GM21737 (cell line): ENCODE measurements at regions not wholly inside any gene's neighbourhood (a gene's known extent, or its start where the extent isn't known, plus 50 kb on each side); places are given as distances from the start of the nearest gene placed in this dataset.
A peak's percentile ranks its signal among the peaks of the same experiment; 100 is the strongest.
"Not testable (repeated sequence)": the region's sequence is repeated elsewhere in the genome, so short reads cannot be mapped to it uniquely, and the experiment has no call there.

Experiments used
- ATAC-seq: cut with Tn5 transposase; IDR thresholded peaks from one replicate; pipeline ENCODE4 v1.9.1; 2021; ENCODE audit warnings: mild to moderate bottlenecking, moderate library complexity; ENCODE audit not compliant: unreplicated experiment

DNA sequence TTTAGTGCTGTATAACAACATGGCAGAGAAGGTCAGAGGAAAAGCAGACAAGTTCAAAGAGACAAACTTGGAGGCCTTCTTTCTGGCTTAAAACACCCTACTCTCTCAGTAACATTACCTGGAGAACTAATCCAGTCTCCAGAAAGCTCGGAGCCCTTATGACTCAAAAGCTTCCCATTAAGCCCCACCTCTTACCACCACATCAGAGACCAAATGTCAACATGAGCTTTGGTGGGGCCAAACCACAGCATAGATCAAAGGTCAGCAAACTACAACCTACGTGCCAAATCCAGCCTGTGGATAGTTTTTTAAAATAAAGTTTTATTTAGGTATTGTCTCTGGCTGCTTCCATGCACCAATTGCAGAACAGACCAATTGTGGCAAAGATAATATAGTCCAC is 589.9 kb downstream of the DNAH5 start:
- no peak for ATAC-seq

DNA sequence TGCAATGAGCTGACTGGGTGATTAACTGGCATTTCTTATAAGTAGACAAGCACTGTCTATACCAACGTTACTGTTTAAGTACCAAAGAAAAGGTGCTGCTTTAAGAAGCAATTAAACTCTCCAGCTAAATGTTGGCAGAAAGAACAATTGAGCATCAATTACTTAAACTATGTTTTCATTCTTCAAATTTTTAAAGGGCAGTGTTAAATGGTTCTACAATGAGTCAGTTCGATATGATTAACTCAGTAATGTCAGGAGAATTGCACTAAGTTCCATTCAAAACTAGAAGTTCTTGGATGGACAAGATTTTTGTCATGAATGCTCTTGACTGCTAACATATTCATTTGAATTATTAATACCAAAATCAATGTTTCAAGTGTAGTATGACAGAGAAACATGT is 593.7 kb downstream of the DNAH5 start:
- no peak for ATAC-seq

DNA sequence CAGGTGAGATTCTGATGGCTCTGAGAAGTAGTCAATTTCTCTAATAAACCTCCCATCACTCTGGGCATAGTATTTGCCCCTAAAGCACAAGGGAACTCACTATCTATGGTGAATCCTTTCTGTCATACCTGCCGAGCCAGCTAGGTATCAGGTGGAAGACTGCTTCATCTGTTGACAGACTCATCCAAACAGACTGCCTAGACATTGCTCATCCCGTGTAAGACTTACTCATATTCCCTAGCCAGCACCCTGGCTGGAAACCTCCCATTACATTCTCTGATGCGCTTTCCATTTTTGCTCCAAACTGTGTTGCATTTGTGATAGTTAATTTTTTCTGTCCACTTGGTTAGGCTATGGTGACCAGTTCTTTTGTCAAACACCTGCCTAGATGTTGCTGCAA is 595.9 kb downstream of the DNAH5 start:
- no peak for ATAC-seq

DNA sequence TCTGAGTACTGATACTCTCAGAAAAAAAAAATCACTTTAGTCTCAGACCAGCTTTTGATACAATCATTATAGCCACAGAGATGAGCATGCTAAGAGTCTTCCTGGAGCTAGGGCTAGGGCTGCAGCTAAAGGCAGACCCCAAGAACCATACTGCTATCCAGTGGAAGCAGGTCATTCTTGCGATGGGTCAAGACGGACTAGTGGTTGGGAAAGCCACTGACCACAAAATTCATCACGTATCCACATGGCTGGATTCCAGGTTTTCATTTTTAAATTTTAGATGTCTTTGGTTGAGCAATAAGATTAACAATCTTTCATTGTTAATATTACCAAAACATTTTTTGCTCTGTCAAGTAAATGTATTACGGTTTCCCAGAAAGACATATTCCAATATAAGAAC is 598.1 kb downstream of the DNAH5 start:
- no peak for ATAC-seq

DNA sequence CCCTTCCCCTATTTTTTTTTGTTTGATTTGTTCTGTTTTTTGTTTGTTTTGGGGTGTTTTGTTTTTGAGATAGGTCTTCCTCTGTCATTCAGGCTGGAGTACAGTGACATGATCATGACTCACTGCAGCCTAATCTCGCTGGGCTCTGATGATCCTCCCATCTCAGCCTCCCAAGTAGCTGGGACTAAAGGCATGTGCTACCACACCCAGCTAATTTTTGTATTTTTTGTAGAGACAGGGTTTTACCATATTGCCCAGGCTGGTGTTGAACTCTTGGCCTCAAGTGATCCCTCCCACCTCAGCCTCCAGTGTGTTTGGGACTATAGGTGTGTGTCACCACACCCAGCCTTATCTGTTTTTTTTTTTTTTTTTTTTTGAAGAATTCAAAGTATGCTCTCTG is 605.4 kb downstream of the DNAH5 start:
- ATAC-seq: no peak

DNA sequence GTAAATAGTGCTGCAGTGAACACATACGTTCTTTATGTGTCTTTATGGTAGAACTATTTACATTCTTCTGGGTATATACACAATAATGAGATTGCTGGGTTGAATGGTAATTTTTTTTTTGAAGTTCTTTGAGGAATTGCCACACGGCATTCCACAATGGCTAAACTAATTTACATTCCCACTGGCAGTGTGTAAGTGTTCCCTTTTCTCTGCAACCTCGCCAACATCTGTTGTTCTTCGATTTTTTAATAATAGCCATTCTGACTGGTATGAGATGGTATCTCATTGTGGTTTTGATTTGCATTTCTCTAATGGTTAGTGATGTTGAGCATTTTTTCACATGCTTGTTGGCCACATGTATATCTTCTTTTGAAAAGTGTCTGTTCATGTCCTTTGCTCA is 609.5 kb downstream of the DNAH5 start:
- not testable (repeated sequence) for ATAC-seq

DNA sequence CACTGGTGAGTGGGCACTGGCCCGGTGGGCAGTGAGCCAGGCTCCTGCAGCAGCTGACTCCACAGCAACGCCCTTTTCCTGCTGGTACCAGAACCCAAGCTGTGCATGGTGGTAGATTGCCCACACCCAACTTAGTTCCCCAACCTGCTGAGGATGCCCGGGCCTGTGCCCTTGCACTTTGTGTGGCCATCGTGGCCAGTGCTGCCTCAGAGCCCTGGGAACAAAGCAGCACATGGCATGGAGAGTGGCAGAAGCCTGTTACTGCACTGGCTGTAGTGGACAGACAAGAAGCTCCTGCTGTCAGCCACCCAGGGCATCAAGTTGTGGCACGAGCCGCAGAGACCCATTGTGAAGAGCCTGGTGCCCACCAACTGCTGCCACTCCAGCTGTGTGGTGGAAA is 612.9 kb downstream of the DNAH5 start:
- no peak for ATAC-seq

DNA sequence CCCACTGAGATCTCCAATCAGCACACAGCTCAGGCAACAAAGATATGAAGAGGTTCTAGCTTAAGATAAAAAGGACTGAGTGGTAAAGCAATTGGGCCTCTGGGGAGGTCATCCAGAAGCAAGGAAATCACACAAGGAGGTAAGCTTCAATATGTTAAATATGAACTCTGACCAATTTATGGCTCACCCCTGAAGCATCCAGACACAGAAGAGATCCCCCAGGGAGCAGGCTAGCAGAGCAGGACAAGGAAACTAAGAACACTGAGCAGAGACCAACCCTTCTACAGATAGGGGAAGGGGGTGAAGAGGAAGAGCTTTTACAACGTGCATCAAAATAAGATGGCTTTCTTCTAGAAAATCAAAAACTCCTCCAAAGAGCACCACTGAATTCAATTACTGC is 616.2 kb downstream of the DNAH5 start:
- ATAC-seq: no peak

DNA sequence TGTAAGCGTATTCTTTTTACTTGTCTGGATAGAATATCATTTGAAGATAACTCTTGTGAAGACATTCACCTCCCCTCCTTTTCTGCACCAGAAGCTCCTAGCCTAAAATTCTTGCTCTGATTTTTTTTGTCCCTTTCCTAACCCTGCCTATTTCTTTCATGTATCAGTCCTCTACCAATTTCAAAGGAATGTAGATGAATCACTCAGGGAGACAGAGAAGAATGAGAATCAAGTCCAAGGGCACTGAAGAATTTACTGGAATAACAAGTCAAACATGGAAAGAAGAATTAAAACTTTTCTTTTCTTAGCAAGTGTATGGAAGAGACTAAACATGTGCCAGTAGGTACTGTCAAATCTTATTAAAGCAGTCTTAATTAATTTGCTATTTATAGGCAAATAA is 618.7 kb downstream of the DNAH5 start:
- ATAC-seq: no peak

DNA sequence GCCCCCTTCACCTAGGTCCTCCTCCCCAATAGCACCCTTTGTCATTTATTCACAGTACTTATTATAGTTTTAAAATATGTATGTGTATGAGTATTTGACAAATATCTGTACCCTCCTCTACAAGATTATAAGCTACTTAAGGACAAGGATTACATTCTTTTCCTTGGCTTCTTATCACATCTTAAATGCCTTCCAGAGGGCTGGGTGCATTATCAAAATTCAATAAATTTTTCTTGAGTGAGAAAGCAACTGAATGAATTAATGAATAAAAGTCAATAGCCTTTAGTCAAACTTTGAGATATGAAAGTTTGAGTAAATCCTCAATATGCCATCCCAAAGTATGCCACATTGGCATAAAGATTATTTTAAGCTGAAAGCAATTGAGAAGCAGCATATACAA is 621.7 kb downstream of the DNAH5 start:
- no peak for ATAC-seq

DNA sequence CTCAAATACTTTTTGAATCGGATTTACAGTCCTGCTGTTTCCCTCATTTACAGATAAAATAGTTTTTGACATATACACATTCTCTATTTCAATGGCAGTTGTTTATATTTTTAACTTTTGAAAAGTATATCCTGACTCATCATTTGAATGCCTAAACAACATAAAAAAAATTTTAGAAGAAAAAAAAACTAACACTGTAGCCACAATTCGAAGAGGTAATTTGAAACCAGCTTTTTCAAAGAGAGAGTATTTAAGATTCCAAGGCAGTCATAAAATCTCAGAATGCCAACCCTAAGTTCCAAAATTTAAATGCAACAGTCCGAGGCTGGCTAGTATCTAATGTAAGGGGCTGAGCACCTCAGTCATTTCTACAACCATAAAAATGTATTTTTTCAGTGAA is 626.8 kb downstream of the DNAH5 start:
- ATAC-seq: no peak

DNA sequence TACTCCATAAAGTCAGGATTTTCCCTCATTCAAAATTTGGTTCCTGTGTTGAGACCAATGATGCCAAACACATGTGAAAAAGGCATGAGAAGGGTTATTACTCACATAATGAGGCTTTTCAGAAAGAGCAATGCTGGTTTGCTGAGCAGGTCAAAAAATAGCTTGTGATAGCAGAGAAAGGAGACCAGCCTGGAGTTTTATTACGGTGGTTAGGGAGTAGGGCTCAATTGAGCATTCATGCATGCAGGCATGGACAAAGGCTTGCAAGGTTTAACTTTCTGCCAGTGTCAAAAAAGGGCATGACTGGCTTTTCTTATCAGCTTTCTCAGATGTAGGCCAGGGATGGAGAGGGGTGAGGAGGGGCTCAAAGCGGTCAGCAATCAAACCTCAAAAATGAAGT is 628.3 kb downstream of the DNAH5 start:
- no peak for ATAC-seq

DNA sequence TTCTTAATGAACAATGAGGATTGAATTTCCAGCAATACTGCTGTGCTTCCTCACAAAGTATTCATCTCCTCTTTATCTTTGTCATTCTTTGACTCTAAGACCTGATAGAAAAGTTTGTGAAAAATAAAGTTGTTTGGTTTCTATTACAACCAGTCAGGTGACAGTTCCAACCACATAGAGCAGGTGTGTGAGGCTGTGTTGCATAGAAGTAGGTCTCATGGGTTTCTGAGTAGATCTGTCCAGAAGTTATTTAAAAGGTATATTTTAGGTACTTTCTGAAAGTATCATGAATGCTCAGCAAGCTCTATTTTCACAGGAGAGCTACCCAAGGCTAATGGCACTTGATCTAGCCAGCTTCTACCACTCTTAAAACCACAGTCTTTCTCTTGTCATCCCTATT is 637.0 kb downstream of the DNAH5 start:
- no peak for ATAC-seq

DNA sequence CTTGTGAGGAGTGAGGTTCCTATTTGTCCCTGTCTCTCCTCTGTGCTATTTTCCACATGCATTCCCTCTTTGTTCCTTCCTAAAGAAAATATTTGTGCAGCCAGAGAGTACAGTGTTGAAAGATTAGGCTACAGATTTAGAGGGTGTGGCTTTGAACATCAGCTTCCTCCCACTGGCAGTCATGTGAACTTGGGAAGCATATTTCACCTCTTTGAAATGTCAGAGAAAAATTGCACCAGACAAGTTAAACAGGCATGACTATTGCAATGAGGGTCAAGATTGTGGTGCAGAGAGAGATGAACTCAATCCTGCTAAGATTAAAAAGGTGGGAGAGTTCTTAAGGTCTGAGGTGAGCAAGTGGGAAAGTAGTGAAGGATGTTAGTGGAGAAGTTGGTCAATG is 641.0 kb downstream of the DNAH5 start:
- ATAC-seq: no peak

DNA sequence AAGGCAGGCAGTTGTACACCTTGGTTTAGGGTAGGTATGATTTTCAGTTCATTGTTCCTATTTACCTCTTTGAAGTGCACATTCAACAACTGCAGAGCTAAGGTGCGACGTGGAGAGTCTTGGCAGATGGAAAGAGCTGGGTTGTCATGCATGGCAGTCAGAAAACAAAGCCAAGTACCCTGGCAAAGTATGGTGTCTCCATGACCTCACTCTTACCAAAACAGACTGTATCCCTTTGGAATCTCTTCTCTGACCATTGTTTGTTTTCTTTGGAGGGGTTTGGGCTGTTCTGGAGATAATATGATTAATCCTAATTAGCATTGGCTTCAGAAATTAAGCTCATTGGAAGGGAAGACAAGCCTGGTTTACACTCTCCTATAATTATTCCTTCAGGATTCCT is 665.7 kb downstream of the DNAH5 start:
- ATAC-seq: no peak

DNA sequence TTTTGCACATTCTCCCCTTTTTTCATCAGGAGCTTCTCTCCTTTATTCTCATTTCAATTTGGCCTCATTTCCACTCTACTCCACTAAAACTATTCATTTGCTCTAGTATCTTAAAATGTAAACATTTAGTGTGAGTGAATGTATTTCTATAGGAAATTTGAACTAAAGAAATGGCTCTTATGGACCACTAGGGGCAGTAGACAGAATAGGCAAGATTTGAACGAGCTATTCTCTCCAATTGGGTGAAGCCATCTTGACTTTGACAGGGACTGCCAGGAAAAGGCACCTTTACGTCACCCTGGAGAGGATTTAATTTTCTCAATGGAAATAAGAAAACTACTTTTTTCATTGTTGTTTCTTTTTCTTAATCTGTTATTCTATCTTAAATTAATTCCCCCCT is 666.3 kb downstream of the DNAH5 start:
- ATAC-seq: no peak

DNA sequence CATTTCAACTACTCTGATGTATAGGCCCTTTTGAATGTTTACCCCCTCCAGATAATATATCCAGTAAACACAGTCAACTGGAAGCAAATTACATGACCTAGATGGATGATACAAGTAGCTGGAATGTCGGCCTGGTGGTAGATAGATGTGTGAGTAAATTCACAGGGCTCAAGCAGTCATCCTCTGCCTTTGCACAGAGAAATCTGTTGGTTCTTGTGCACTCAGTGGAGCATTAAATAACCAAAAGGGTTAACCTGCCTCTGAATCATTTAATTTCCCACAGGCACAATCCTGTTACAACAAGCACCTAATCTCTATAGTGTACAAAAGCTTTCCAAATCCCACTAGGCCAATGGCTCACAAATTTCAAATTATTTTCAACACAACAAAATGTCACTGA is 668.3 kb downstream of the DNAH5 start:
- no peak for ATAC-seq

DNA sequence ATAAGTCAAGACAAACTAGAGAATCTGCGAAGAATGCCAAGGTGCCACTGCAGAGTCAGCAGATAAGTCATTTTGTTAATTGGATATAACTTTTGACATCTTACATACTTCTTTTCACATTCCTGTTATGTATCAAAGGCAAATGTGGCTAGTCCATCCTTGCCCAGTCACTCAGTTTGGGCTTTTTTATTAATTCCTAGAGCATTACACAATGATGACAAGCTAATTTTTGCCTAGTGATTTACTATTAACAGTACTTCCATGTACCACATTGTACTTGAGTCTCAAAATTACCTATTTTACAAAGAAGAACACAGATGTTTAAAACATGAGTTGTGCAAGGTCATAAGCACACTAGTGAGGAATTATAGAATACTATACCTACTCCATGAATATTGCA is 680.8 kb downstream of the DNAH5 start:
- ATAC-seq: no peak

DNA sequence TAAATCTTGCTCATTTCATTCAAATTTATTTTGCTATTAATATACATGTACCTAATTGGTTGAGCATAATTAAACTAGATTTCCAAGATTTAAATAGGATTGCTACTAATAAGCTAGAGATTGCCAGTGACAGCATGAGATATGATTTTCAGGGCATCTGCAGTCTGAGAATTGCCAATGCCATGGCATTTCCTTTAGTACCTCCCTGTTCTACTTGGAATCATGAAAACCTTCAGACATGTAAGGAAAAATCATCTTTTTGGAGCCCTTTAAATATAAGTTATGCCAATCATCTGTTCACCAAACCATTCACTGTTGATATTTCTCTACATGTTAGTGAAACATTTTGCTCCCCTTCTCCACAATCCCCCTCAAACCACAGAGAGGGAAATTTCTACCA is 691.4 kb downstream of the DNAH5 start:
- no peak for ATAC-seq

DNA sequence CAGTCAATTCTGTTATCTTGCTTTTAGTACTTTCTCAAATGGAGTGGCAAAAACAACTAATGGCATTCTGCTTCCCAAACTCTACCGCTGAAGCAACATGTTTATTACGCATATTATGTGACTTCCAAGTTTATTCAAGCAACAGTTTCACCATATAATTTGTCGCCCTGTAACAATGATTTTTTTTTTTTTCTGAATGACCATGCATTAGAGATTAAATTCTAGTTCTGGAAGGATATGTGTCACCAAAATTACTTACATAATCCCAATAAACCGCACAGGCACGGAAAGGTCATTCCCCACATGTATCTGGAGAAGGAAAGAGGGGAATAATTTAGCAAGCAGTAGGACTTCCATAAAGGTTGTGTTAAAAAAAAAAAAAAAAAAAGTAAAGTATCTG is 691.8 kb downstream of the DNAH5 start:
- ATAC-seq: no peak

DNA sequence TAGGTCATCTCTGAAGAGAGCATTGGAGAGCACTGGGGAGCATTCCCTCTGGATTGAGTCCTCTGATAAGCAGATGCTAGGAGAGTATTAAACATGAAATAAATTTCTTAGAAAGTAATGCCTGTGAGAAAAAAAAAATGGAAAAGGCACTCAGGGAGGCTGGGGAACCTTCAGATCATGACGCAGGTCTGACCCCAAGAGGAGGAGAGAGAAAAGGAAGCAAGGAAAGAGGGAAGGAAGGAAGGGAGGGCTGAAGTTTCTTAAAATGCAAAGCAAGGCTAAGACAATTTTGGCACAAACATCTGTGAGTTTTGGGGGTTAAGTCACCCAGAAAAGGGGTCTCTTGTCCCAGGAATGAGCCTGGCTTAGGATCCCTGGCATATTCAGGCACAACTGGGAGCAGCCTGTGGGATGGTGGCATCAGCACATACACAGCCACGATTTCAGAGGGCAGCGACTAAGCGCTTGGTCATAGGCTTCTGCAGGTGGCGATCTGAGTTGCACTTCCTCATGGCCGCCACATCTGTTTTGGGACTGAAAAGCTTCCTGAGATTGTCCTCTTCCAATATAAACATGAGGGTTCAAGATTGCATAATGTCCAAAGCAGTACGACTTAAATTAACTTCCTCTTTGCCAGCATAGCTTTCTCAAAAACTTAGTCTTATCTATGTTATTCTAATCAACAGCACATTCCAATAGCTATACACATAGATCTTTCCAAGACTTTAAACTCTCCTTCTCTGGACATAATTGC is 692.7 kb downstream of the DNAH5 start:
- no peak for ATAC-seq

DNA sequence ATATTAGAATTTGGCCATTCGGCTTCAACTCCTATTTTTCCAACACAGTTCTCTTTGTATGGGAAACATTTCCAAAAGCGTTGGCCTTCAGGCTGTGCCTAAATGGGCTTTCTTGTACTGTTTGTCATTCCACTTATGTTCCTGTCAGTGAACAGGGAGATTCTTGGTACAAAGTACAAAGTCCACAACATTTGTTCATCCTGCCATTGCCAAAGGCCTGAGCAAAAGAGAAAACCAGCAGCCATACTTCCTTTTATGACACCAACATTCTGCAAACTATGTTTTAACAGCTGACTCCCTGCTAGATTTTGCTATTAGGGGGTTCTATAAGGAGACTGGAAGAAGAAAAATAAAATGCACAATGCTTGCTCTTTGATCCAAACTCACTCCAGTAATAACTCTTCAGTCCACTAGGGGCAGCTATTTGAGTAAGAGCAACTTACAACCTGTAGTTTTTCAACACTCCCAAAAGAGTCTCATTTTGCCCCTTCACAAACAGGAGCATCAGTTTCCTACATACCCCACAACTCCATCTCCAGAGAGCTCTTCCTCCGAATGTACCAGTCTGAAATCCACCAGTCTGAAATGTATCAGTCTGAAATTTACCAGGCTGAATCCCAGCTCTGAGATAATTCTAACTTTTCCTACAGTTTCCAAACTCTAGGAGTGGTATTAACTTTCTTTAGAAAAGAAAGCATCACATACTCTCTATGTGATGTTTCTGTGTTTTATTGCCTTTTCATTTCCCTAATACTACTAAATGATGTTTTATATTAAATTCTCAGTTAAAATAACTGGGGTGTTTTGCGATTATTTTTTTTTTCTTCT is 693.8 kb downstream of the DNAH5 start:
- peak; percentile 74 for ATAC-seq

DNA sequence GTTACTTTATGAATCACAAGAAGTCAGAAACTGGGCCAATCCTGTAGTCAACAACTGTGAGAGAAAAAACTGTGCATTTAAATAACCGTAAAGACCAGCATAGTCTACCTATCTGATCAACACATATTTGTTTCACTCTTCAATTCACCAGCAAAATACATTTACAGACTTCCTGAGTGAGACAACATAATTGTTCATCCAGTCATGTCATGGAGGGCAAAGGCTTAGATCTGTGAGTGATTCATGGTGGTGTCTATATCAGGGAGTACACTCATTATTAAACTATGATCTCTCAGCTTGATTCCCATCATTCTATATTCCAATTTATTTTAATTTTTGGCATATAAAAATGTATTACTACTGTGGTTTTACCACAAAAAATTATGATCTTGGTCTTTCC is 694.6 kb downstream of the DNAH5 start:
- no peak for ATAC-seq
